Endometrial microvascular endothelial cells (primary cell): ENCODE measurements at regions not wholly inside any gene's neighbourhood (a gene's known extent, or its start where the extent isn't known, plus 50 kb on each side); places are given as distances from the start of the nearest gene placed in this dataset.

Experiments used
- in situ Hi-C: cut with HindIII; loops from 2 replicates; pipeline ENCODE4 v1.10.0; 2017; ENCODE audit warnings: low sequenced_read_pairs, low pct_unique_long_range_greater_than_20kb; ENCODE audit errors: inconsistent ontology term

DNA sequence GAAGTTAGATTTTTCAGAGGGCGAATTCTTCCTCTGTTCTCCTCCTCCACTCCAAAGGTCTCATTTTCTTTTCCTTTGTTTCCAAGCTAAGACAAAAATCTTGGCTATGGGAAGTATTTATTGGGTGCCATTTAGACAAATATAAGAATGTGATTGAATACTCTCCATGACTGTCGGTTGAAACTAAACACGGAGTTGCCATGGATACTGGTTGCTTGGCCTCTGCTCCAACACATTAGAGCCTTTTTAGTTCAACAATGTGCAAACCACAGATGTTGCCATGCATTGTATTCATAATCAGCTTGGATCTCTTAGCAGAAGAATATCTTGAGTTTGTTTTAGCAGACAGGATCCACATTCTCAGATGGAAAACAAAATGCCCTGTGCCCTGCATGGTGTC is 366.5 kb upstream of the LCORL start:
- in situ Hi-C loops: no loop called here

DNA sequence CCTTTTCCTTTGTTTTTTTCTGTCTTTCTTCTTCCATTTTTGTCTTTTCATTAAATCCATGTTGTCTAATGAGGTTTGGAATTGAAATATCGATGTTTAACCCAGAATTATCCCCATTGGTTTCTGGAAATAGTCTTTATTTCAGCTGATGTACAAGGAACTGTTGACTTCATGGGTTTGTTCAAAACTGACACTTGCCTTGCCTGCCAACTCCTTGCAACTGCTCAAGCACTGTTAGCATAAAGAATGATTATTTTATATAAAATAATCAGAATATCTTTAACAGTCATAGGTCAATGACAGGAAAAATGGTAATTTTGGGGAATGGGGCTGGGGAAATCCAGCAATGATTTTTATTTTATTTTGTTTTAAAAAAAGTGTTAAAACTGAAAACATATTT is 359.6 kb upstream of the LCORL start:
- in situ Hi-C loops: no loop called here

GRCh38 chr4:18369561-18369960 is 348.0 kb upstream of the LCORL start:
- in situ Hi-C loops: loop anchor here (10.0 kb wide), 1 partner anchor 555 kb away; the partner anchor contains the start of genes DCAF16 and NCAPG

DNA sequence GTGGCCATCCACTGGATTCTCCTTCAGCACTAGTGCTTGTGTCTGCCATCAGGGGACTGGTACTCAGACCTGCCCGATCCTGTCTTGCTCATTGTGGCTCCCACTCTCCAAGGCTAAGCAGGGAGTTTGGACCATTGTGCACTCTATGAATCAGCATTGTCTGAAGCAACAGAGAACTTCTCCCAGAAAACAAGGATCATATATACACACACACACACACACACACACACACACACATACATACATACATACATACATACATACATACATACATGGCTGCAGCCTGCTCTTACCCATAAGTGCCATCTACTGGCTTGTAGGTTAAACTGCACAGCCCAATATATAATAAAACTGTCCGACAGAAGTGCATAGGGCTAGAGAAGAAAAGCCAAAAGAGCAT is 345.3 kb upstream of the LCORL start:
- in situ Hi-C loops: loop anchor here (10.0 kb wide), 1 partner anchor 552 kb away; the partner anchor contains the start of genes DCAF16 and NCAPG

DNA sequence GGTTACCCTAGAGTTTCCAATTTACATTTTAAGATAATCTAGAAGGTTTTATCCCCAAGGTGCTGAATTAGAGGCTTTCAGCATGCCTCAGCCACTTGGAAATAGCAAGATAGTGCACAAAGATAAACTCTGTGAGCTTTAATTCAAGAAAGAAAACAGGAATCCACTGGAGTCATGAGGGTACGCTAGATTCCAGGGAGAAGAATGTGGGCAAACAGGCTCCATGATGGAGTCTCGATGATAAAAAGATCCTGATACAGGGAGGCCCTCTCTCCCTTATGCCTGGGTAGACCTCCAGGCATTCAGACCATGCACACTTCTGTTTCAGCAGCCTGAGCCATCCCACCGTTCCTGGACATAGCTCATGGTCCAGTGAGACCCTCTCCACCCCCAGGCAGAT is 344.6 kb upstream of the LCORL start:
- in situ Hi-C loops: loop anchor here (10.0 kb wide), 1 partner anchor 551 kb away; the partner anchor contains the start of genes DCAF16 and NCAPG

DNA sequence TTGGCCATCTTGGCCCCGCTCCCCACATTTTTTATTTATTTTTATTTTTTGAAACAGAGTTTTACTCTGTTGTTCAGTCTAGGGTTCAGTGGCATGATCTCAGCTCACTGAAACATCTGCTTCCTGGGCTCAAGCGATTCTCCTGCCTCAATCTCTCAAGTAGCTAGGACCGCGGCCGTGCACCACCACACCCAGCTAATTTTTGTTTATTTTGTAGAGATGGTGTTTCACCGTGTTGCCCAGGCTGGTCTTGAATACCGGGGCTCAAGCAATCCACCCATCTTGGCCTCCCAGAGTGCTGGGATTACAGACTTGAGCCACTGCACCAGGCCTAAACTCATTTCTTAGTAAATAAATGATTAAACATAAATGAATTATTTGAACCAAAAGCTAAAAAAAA is 322.0 kb upstream of the LCORL start:
- in situ Hi-C loops: no loop called here

- in situ Hi-C loops: no loop called here
These were observed 321.3 kb upstream of the LCORL start for GRCh38 chr4:18342847-18343246.

DNA sequence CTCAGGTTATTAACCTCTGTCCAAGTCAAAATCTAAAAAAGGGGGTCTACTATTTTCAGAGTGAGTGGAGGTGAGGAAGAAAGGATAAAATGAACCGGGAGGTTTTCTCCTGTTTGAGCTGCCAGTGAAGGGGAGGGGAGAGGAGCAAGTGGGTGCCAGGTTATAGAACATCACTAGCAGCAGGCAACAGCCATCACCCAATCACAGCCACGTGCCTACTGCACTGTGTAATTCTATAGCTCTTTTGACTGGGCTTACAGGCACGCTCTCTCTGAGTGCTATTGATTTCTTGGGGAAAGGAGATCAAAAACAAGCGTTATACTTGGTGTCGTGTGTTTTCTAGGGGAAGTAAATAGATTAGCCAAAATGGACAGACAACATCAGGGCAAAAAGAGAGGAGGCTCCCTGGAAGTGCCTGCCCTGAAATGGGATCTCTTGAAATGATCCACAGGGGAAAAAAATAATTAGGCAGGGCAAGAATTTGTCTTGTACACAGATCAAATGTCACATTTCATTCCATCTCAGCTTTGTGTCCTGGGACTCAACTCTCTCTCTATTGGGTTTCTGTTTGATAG is 300.5 kb upstream of the LCORL start:
- in situ Hi-C loops: no loop called here

DNA sequence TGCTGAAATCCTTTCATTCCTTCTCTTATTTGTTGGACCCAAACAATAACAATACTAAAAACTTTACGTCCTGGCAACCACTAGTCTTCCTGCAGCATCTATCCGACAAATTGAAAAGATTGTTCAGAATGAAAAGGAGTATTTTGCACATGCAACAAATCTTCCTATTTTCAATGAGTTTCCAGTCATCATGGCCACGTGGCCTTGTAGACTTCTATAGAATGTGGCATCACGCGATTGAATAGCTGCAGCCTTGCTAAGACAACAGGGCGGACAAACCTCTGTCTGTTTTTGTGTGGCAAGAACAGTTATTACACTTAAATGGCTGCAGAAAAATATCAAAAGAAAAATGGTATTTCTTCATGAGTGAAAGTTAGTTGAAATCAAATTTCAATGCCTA is 297.9 kb upstream of the LCORL start:
- in situ Hi-C loops: no loop called here

DNA sequence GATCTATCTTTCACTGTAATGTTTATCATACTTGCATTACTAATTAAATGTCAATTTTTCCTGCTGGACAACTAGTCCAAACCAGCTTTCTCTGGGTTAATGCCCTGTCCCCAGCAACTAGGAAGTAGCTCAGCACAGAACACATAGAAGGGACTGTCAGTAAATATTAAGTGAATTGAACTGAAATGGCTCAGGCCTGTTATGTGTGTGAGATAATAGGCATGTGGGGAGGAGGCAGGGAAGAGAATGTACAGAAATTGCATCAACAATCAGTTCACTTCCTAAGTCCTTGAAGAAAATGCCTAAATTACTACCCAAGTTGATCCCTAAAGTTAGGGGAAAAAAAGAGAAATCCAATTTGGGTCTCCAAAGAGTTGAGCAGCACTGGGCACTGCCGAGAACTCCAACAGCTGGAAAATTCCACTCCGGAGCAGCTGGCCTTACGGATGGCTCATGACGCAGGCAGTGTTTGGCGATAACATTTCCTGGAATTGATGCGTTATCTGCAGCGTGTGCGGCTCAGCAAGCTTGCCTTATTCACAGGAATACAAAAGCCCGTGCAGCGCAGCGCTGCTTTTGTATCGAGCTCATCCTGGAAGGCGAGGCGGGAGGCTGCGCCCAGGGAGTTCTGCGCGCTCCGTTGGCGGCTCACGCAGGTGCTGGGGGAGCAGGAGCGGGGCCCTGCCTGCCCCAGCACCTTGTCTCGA is 297.3 kb upstream of the LCORL start:
- in situ Hi-C loops: no loop called here

DNA sequence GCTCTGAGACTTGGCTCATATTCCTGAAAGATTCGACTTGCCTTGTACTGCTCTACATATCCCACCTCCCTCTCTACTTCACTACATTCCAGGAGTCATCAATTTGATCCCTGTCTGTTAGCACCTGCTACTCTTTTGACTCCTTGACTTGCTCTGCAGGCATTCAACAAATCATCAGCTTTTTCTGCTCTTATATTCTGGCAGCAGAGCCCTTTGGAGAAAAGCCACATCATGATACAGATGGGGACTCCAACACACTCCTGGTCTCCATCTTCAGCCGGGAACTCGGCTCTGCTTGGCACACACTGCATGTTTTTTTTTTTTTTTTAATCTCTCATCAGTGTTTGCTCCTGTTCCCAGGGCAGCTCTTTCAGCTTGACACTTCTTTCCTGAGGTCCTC is 293.2 kb upstream of the LCORL start:
- in situ Hi-C loops: no loop called here

DNA sequence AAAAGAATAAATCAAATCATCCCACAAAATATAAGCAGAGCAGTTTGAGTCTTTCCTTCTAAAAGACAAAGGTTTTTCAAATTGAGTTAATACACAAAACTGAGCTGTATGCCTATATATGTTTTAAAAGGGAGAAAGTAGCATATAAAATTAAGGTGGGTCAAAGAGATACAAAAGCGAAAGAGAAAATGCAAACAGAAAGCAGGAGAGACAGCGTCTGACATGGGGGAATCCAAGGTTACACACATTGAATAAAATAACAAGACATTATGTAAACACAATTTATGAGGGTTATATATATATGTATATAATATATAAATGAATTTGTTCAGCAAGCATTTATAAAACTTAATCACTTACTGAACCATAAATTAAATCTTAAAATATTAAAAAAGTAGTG is 276.1 kb upstream of the LCORL start:
- in situ Hi-C loops: no loop called here

DNA sequence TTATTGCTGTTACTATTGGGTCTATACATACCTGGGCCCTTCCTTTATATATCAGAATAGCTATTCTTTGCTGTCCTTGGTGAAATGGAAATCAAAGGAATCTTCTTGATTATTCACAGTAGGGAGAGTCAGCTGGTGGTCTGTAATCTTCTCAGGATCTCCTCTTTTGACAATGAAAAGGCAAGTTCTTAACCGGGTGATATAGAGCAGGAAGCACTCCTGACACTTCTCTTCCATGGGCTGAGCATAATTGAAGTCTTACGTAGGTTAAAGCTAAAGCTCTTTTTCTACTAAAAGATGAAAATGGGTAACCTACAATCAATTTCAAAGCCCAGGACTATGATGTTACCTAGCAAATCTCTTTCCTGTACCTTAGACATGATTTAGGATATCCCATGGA is 274.9 kb upstream of the LCORL start:
- in situ Hi-C loops: no loop called here

DNA sequence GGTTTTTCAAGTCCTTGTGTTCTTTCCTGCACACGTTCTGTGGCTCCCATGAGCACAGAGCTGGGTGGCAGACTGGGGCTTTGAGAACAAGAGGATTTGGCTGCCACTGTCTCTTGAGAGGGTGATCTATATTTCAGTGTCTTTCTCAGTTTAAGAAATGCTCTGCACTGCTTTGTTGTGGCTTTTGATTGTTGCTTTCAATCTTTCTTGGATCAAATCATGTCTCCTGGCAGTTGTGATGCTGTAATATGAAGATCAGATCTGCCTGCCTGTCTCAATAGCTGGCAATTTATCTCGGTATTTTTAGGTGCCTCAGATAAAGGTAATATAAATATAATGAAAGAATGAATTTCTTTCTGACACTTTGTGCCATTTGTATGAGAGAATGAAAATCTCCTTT is 273.3 kb upstream of the LCORL start:
- in situ Hi-C loops: no loop called here

- in situ Hi-C loops: no loop called here
These were observed 272.5 kb upstream of the LCORL start for GRCh38 chr4:18294021-18294420.

- in situ Hi-C loops: no loop called here
These were observed 270.9 kb upstream of the LCORL start for GRCh38 chr4:18292411-18292810.

DNA sequence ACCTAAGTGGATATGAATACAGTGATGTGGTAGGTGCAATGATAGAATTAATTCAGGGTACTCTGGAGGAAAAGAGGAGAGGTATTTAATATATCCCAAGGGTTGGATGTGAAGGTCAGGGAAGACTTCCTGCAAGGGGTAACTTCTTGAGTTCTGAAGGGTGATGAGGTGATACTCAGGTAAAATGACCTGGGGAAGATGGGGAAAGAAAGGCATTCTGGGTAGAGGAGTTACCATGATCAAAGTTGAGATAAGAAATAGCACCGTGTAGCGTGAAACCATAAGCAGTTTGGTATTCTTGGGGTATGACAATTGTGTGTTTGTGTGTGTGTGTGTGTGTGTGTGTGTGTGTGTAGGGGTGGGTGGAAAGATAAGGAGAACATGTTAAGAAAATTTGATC is 270.4 kb upstream of the LCORL start:
- in situ Hi-C loops: no loop called here

DNA sequence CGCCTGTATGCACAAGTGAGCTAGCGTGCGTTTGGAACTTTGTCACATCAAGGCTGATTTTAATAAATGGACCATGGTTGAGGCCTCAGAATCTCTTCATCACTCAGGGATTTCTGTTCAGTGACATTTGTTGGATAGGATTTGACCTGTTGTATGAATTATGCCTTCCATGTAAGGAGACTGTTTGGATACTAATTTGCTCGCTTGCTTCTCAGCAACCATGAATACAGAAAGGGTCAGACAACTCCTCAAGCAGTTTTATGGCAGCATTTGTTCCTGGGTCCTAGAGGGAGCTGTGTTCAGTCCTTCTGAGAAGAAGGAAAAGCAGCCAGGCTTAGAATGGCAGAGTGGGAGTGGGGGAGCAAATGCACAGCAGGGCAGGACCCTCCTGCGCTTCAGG is 269.7 kb upstream of the LCORL start:
- in situ Hi-C loops: no loop called here

GRCh38 chr4:18285357-18285756 is 263.8 kb upstream of the LCORL start:
- in situ Hi-C loops: no loop called here

GRCh38 chr4:18278244-18278643 is 256.7 kb upstream of the LCORL start:
- in situ Hi-C loops: no loop called here

- in situ Hi-C loops: no loop called here
These were observed 241.3 kb upstream of the LCORL start for GRCh38 chr4:18262832-18263231.
